Activated CD8-positive, alpha-beta memory T cell treated with anti-CD3 and anti-CD28 coated beads for 24 hours (primary cell): ENCODE measurements at regions not wholly inside any gene's neighbourhood (a gene's known extent, or its start where the extent isn't known, plus 50 kb on each side); places are given as distances from the start of the nearest gene placed in this dataset.

Experiments used
- DNase-seq: peaks from one replicate; pipeline ENCODE4 v3.0.0-alpha.2; 2020

GRCh38 chr11:11173316-11174025, 179.6 kb downstream of the CSNK2A3 start:
- DNase-seq, result no peak

DNA sequence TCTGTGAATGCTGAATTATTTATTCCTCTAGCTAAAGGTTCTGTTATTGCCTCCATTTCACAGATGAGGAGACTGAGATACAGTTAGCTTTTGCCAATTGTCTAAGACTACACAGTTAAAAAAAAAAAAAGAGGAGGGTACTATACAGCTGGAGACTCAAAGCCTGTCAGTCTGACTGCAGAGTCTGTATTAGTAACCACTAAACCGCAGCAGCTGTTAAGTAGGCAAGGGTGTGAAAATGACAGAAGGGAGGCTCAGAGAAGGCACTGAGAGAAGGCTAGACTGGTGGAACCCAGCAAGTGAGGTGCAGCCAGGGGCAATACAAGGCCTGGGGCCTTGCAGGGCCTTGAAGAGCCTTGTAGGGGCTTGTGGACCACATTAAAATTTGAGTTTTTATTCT, 181.2 kb downstream of the CSNK2A3 start:
- DNase-seq, result no peak

GRCh38 chr11:11171285-11171684, 181.8 kb downstream of the CSNK2A3 start:
- DNase-seq, result no peak

GRCh38 chr11:11170352-11171084, 182.5 kb downstream of the CSNK2A3 start:
- no peak for DNase-seq

GRCh38 chr11:11169715-11170351, 183.2 kb downstream of the CSNK2A3 start:
- no peak for DNase-seq

- no peak for DNase-seq
These were observed 185.2 kb downstream of the CSNK2A3 start for GRCh38 chr11:11167806-11168205.

GRCh38 chr11:11164334-11164690, 188.7 kb downstream of the CSNK2A3 start:
- DNase-seq, result no peak

- DNase-seq, result no peak
These were observed 189.2 kb downstream of the CSNK2A3 start for GRCh38 chr11:11163669-11164333.

DNA sequence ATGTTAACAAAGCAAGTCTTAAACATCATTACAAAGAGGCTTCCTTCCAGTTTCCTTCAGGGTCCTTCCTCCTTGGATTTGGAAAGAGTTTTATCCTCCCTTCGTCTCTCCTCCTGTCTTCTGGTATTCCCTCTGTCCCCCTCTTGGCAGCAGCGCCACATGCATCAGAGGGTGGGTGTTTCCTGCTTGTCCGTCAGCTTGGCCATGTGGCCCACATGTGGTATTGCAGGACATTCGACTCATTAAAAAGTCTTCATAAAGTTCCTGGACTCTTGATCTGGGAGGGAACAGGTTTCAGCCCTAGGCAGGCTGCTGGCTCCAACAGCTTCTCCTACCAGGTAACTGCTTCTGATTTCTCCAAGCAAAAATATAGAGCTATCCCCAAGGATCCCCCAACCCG, 189.8 kb downstream of the CSNK2A3 start:
- DNase-seq, result no peak

- peak; percentile 65 for DNase-seq
These were observed 195.9 kb downstream of the CSNK2A3 start for GRCh38 chr11:11157185-11157584.

DNA sequence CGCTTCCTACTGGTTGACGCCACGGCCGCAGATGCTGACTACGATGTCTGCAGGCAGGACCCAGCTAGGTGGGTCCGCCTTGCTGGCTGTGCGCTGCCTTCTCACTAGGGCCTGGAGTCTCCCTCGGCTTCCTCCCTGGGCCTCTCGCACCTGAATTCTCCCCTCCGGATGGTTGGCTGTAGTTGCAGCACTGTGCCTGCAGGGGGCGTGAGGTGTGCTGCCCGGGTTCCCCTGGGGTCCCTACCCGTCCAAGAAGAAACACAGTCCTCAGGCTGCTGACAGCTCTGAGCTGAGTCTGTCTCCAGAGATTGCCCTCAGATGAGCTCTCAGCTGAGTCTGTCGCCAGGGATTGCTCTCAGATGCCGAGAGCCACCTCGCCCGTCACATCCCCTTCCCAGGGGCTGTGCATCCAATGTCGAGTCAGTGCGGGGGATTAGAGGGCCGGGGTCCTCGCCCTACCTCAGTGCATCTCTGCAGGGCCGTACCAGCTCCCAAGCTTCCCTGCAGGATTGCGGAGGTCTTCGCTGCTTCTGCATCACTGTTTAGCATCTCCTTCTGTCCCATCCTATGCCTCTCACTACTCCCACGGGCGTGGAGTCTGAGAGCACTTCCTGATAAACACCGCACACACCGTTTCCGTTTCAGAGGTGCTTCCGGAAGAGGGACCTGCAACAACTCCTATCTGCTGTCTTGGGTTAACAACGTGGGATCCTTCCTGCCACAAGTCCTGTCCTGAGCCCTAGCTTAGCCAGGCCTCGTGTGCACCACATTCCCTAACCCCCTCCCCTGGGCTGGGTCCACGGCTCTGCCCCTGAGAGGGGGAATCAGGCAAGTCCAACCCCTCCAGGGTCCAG, 196.9 kb downstream of the CSNK2A3 start:
- DNase-seq, result peak; percentile 67

GRCh38 chr11:11152877-11153276, 200.2 kb downstream of the CSNK2A3 start:
- DNase-seq, result no peak

- DNase-seq, result peak; percentile 67
These were observed 203.2 kb downstream of the CSNK2A3 start for GRCh38 chr11:11149671-11150459.

DNA sequence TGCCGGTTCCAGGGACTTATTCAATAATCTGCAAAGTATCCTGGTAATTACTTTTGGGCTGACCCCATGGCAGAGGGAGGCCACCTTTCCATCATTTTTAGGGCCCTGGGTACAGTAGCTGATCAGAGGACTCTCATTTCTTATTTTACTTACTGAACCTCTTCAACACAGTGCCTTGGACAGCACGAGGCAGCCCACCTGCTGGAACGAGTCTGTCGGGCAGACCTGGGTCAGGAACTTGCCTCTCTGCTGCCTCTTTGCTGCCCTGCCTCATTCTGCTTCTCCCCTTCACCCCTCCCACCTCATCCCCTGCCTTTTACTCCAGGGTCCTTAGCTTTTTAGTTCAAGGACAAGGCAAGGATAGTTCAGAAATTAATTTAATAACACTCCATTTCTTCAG, 204.5 kb downstream of the CSNK2A3 start:
- no peak for DNase-seq

- no peak for DNase-seq
These were observed 204.9 kb downstream of the CSNK2A3 start for GRCh38 chr11:11148104-11148509.

GRCh38 chr11:11146830-11147229, 206.2 kb downstream of the CSNK2A3 start:
- no peak for DNase-seq

DNA sequence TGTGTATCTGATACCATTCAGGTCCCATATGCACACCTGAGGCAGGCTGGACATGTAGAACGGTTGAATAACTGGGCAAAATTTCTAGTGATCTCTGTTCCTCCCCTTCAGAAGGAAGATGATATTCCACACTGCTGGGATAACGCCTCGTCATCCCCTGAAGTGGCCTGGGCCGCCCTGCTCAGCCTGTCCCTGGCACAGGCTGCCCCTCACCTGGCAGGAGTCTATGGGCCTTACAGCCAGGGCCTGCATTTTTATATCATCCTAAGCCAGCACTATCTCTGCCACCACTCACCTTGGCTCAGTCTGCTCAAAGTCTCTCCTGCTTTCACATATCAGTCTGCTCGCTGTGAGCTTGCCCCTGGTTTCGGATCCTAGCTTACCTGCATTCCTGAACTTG, 209.2 kb downstream of the CSNK2A3 start:
- DNase-seq, result no peak

DNA sequence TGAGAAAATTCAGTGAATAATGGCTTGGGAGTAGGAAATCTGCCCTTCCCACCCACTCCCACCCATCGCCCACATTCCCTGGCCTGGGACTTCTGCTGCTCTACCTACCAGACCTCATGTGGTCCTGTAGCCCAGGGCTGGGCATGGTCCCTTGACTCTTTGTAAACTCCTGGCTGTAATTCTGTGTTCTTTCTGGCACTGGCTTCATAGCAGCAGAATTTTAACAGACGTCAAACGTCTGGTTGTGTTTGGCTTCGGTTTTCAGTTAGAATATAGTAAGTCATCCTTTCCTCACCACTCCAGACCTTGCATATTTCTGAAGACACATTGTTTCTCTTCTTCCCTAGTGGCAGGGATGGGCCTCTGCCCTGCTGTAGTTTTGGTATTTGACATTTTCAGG, 210.6 kb downstream of the CSNK2A3 start:
- DNase-seq, result no peak

DNA sequence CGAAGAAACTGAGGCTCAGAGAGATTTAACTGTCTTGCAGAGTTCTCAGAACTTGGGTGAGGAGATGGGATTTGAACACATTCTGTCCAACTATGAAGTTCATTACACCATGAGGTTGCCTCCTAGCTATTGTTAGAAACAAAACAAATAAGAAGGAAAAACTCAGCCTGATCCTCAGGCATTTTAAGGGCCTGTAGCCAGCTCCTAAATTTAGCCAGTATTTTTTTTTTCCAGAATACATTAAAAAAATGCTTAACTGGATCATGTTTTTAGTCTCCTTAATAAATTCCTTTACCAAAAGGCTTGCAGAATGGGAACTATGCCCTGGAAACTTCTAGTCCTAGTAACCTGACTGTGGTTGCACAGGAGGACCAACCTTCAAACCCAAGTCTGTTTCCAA, 212.0 kb downstream of the CSNK2A3 start:
- no peak for DNase-seq

- DNase-seq, result no peak
These were observed 212.5 kb downstream of the CSNK2A3 start for GRCh38 chr11:11140510-11140909.

DNA sequence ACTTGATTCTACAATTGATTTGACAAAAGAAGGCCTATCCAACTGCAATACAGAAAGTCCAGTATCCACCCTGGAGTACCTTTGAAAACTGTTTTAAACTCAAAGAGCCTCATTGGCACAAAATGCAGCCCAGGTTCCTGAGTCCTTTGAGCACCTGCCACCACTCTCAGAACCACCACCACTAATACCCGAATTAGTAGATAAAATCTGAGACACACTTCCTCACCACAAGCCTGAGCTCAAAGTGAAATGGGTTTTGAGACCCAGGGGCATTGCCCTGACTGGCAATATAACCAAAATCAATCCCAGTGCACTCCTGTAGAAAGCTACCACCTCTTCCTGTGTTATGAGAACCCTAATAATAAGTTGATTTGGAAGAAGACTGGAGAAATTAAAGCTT, 215.7 kb downstream of the CSNK2A3 start:
- no peak for DNase-seq
